ENCODE measurements at regions not wholly inside any gene's neighbourhood (a gene's known extent, or its start where the extent isn't known, plus 50 kb on each side); places are given as distances from the start of the nearest gene placed in this dataset.
"Not testable (repeated sequence)": the region's sequence is repeated elsewhere in the genome, so short reads cannot be mapped to it uniquely, and the experiment has no call there.

DNA sequence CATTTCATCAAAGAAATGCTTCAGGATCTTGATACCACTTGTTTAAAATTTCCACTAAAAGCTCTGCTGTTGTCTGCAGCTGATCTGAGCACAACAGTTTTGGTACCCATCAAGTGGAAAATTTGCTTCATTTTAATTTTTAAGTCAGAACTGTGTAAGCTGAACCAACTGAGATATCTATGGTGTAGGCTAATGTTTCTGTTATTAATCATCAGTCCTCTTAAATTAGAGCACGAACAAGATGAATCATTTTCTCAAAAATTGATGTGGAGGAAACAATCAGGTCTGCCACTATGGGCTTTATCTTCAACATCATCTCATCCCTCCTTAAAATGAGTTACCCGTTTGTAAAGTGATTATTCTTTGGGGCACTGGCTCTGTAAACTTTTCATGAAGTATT, 221.5 kb upstream of the NBEA start:
- Histone ChIP-seq H3K36me3 (ENCODE audit: control insufficient read depth in 2 of 2, insufficient read depth in 2 of 2, low read length in 1 of 2) (no peaks in the 10 kb centered on the region), H3K9me3 (ENCODE audit: control insufficient read depth in 2 of 2, insufficient read depth in 1 of 2, low read length in 1 of 2) (no peaks in the 10 kb centered on the region), H3K4me1 (ENCODE audit: control insufficient read depth in 2 of 2, insufficient read depth in 2 of 2, low read length in 2 of 2) (no peaks in the 10 kb centered on the region), H3K27me3 (ENCODE audit: control insufficient read depth in 2 of 2, insufficient read depth in 1 of 2, low read length in 1 of 2) (no peaks in the 10 kb centered on the region), H3K4me3 (ENCODE audit: low read length in 2 of 2) (no peak overlapping the region), H3K27ac (ENCODE audit: low read depth in 1 of 2, low read length in 1 of 2) (no peak overlapping the region)
- 86% methylated on average over 2 of the region's 2 CpGs for WGBS
- no peak for DNase-seq (ENCODE audit: low read depth in 6 of 9, low spot score in 9 of 9)

DNA sequence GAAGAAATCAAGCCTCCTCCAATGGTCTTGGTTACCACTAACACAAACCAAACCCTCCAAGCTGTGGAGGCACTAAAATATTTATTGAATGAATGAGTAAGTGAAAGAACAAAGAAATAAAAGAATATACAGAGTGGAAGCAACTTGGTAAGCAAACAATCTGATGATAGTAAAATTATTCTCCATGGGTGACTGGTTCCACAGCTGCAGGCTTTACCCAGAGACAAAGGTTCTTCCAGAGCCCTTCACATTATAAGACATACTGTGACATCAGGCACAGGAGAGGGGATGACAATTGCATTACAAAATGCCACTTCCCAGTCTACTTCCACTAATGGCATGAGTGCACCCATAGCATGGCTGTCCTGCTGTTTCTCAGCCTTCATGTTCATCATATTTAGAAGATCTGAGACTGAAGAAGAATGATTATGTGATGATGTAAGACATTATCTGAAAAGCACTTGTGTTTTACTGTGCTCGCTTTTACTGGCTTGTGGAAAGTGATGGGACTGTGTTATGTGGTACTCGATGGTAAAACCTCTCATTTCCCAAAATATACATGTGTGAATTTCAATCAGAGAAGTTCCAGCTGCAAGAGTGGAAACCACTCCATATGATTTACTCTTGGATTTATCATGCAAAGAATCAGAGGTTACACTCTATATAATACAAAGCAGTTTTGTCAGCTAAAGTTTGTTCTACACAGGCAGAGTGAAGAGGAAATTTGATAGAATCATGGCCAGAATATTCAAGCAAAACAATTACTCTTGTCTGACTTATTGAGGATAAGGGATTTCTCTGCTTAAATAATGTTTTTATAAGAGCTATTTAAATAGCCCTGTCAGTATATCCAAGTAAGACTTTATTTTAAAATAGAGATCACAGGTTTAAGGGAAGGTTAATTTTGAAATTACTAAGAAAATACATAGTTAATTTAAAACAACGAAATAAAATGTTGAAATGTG, 220.2 kb upstream of the NBEA start:
- 68% methylated on average over 3 of the region's 3 CpGs for WGBS
- no peak overlapping the region for H3K4me3 ChIP-seq (ENCODE audit: low read length in 2 of 2)
- H3K36me3 ChIP-seq (ENCODE audit: control insufficient read depth in 2 of 2, insufficient read depth in 2 of 2, low read length in 1 of 2) = no peaks in the 10 kb centered on the region
- no peaks in the 10 kb centered on the region for H3K9me3 ChIP-seq (ENCODE audit: control insufficient read depth in 2 of 2, insufficient read depth in 1 of 2, low read length in 1 of 2)
- no peaks in the 10 kb centered on the region for H3K4me1 ChIP-seq (ENCODE audit: control insufficient read depth in 2 of 2, insufficient read depth in 2 of 2, low read length in 2 of 2)
- H3K27ac ChIP-seq (ENCODE audit: low read depth in 1 of 2, low read length in 1 of 2) = no peak overlapping the region
- DNase-seq (ENCODE audit: low read depth in 6 of 9, low spot score in 9 of 9) = no peak
- H3K27me3 ChIP-seq (ENCODE audit: control insufficient read depth in 2 of 2, insufficient read depth in 1 of 2, low read length in 1 of 2) = no peaks in the 10 kb centered on the region

DNA sequence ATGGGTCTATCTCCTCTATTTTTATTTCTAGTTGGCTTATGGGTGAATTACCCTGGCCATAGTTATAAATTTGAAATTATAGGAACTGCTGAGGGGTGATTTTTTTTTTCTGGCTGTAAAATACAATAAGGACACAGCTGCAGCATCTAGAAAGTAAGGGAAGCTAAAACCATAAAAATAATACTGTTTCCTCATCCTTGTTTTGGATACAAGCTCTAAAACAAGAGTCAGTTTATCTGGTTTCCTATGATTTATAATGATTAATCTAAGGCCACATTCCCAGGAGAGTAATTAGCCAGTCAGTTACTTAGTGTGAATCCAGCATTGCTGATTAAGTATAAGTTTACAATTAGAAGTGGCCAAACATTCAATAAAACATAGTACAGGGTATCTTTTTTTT, 219.1 kb upstream of the NBEA start:
- DNase-seq (ENCODE audit: low read depth in 6 of 9, low spot score in 9 of 9) = no peak
- Histone ChIP-seq H3K9me3 (ENCODE audit: control insufficient read depth in 2 of 2, insufficient read depth in 1 of 2, low read length in 1 of 2) (no peaks in the 10 kb centered on the region), H3K36me3 (ENCODE audit: control insufficient read depth in 2 of 2, insufficient read depth in 2 of 2, low read length in 1 of 2) (no peaks in the 10 kb centered on the region)

DNA sequence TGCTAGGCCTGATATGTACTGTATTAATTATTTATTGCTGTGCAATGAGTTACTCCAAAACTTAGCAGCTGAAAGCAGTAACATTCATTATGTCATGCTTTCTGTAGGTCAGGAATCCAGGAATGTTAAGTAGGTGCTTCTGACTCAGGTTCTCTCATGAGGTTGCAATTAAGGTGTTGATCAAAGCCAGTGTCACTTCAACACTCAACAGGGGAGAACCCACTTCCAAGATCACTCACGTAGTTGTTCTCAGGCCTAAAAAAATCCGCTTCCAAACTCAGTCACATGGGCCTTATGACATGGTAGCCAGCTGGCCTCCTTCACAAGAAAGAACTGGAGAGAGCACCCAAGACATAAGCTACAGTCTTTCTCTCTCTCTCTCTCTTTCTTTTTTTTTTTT, 211.1 kb upstream of the NBEA start:
- H3K27ac ChIP-seq (ENCODE audit: low read depth in 1 of 2, low read length in 1 of 2) = no peak overlapping the region
- H3K27me3 ChIP-seq (ENCODE audit: control insufficient read depth in 2 of 2, insufficient read depth in 1 of 2, low read length in 1 of 2) = no peaks in the 10 kb centered on the region
- H3K9me3 ChIP-seq (ENCODE audit: control insufficient read depth in 2 of 2, insufficient read depth in 1 of 2, low read length in 1 of 2) = no peaks in the 10 kb centered on the region
- H3K4me3 ChIP-seq (ENCODE audit: low read length in 2 of 2) = no peak overlapping the region
- H3K36me3 ChIP-seq (ENCODE audit: control insufficient read depth in 2 of 2, insufficient read depth in 2 of 2, low read length in 1 of 2) = no peaks in the 10 kb centered on the region
- WGBS = 95% methylated on average over 2 of the region's 2 CpGs
- DNase-seq (ENCODE audit: low read depth in 6 of 9, low spot score in 9 of 9) = no peak
- no peaks in the 10 kb centered on the region for H3K4me1 ChIP-seq (ENCODE audit: control insufficient read depth in 2 of 2, insufficient read depth in 2 of 2, low read length in 2 of 2)

More for the DNA sequence above, 219.1 kb upstream of the NBEA start:
- Histone ChIP-seq H3K4me3 (ENCODE audit: low read length in 2 of 2) (no peak overlapping the region), H3K4me1 (ENCODE audit: control insufficient read depth in 2 of 2, insufficient read depth in 2 of 2, low read length in 2 of 2) (no peaks in the 10 kb centered on the region), H3K27me3 (ENCODE audit: control insufficient read depth in 2 of 2, insufficient read depth in 1 of 2, low read length in 1 of 2) (no peaks in the 10 kb centered on the region), H3K27ac (ENCODE audit: low read depth in 1 of 2, low read length in 1 of 2) (no peak overlapping the region)

DNA sequence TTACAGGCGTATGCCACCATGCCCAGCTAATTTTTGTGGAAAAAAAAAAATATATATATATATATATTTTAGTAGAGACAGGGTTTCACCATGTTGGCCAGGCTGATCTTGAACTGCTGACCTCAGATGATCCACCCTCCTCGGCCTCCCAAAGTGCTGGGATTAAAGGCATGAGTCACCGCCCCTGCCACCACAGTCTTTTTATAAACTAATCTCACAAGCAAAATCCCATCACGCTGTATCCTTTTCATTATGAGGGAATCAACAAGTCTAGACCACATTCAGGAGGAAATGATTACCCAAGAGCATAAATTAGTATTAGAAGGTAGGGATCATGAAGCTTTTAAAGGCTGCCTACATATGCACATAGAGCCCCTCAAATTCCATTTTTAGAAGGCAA, 210.6 kb upstream of the NBEA start:
- Histone ChIP-seq H3K4me3 (ENCODE audit: low read length in 2 of 2) (no peak overlapping the region), H3K36me3 (ENCODE audit: control insufficient read depth in 2 of 2, insufficient read depth in 2 of 2, low read length in 1 of 2) (no peaks in the 10 kb centered on the region), H3K27me3 (ENCODE audit: control insufficient read depth in 2 of 2, insufficient read depth in 1 of 2, low read length in 1 of 2) (no peaks in the 10 kb centered on the region), H3K27ac (ENCODE audit: low read depth in 1 of 2, low read length in 1 of 2) (no peak overlapping the region), H3K9me3 (ENCODE audit: control insufficient read depth in 2 of 2, insufficient read depth in 1 of 2, low read length in 1 of 2) (no peaks in the 10 kb centered on the region), H3K4me1 (ENCODE audit: control insufficient read depth in 2 of 2, insufficient read depth in 2 of 2, low read length in 2 of 2) (no peaks in the 10 kb centered on the region)
- DNase-seq (ENCODE audit: low read depth in 6 of 9, low spot score in 9 of 9) = no peak
- 91% methylated on average over 4 of the region's 4 CpGs for WGBS

DNA sequence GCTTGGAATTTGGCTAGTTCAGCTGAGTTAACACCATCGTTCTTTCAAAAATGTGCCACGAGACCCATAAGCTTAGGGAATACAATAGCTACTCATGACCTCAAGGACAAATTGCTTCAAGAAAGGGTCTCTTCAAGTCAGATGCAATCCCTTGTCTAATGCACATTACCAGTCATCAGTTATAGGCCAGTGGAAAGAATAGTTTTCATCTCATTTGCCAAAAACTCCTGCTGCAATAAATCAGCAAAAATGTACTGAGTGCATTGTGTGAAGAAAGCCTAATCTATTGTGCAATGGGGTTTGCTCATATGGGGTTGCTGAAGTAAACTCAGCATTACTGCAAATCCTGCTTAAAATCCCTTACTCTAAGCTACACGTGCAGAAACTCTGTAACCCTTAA, 208.3 kb upstream of the NBEA start:
- Histone ChIP-seq H3K4me1 (ENCODE audit: control insufficient read depth in 2 of 2, insufficient read depth in 2 of 2, low read length in 2 of 2) (no peaks in the 10 kb centered on the region), H3K27me3 (ENCODE audit: control insufficient read depth in 2 of 2, insufficient read depth in 1 of 2, low read length in 1 of 2) (no peaks in the 10 kb centered on the region), H3K9me3 (ENCODE audit: control insufficient read depth in 2 of 2, insufficient read depth in 1 of 2, low read length in 1 of 2) (no peaks in the 10 kb centered on the region), H3K27ac (ENCODE audit: low read depth in 1 of 2, low read length in 1 of 2) (no peak overlapping the region), H3K36me3 (ENCODE audit: control insufficient read depth in 2 of 2, insufficient read depth in 2 of 2, low read length in 1 of 2) (no peaks in the 10 kb centered on the region), H3K4me3 (ENCODE audit: low read length in 2 of 2) (no peak overlapping the region)
- WGBS = 90% methylated on average over 3 of the region's 3 CpGs
- DNase-seq (ENCODE audit: low read depth in 6 of 9, low spot score in 9 of 9) = no peak

DNA sequence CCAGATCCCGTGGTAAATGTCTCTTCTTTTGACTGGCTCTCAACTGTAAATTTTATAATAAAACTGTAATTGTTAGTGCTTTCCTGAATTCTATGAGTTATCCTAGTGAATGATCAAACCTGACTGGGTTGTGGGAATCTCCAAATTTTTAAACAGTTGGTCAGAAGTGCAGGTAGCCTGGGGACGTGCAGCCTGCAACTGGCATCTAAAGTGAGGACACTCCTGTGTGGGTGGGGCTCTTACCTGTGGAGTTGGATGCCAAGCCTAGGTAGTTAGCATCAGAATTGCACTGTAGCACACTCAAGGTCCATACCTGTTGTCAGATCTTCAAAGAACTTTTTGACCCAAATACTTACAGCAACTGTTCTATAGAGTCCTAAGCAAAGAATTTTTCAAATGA, 207.1 kb upstream of the NBEA start:
- Histone ChIP-seq H3K27ac (ENCODE audit: low read depth in 1 of 2, low read length in 1 of 2) (no peak overlapping the region), H3K27me3 (ENCODE audit: control insufficient read depth in 2 of 2, insufficient read depth in 1 of 2, low read length in 1 of 2) (no peaks in the 10 kb centered on the region), H3K4me1 (ENCODE audit: control insufficient read depth in 2 of 2, insufficient read depth in 2 of 2, low read length in 2 of 2) (no peaks in the 10 kb centered on the region), H3K36me3 (ENCODE audit: control insufficient read depth in 2 of 2, insufficient read depth in 2 of 2, low read length in 1 of 2) (no peaks in the 10 kb centered on the region), H3K9me3 (ENCODE audit: control insufficient read depth in 2 of 2, insufficient read depth in 1 of 2, low read length in 1 of 2) (no peaks in the 10 kb centered on the region), H3K4me3 (ENCODE audit: low read length in 2 of 2) (no peak overlapping the region)
- no peak for DNase-seq (ENCODE audit: low read depth in 6 of 9, low spot score in 9 of 9)
- WGBS = 76% methylated on average over 2 of the region's 2 CpGs

DNA sequence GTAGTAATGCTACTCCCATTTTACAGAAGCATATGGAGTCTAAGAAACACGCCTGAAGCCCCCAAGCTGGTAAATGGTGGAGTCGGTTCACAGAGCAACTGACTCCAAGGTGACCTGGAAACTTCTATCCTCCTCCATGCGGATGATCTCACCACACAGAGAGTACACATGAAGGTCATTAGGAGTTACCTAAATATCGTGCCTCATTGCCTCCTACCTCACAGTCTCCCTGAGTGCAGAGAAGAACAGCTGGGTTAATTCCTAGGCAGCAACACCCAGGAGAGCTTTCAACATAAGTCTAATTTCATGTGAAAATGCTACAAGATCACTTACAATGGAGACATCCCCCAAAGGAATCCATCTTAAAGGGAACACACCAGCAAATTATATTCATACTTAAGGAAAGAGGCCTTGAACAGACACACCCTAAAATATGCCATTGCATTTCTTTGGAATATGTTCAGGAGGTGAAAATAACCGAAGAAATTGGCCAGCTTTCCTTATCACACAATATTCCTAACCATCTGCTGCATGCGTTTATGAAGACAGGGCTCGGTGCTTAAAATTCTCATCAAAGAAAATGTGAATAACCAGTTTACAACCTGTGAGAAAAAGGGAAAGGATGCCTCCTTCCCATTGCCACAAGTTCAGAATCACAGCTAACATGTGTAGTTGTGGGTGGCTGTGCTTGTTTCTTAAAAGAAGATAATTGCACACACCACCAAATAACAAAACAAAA, 203.6 kb upstream of the NBEA start:
- Histone ChIP-seq H3K4me1 (ENCODE audit: control insufficient read depth in 2 of 2, insufficient read depth in 2 of 2, low read length in 2 of 2) (no peaks in the 10 kb centered on the region), H3K4me3 (ENCODE audit: low read length in 2 of 2) (no peak overlapping the region), H3K9me3 (ENCODE audit: control insufficient read depth in 2 of 2, insufficient read depth in 1 of 2, low read length in 1 of 2) (no peaks in the 10 kb centered on the region), H3K27ac (ENCODE audit: low read depth in 1 of 2, low read length in 1 of 2) (no peak overlapping the region), H3K27me3 (ENCODE audit: control insufficient read depth in 2 of 2, insufficient read depth in 1 of 2, low read length in 1 of 2) (no peaks in the 10 kb centered on the region), H3K36me3 (ENCODE audit: control insufficient read depth in 2 of 2, insufficient read depth in 2 of 2, low read length in 1 of 2) (no peaks in the 10 kb centered on the region)
- no peak for DNase-seq (ENCODE audit: low read depth in 6 of 9, low spot score in 9 of 9)
- WGBS = 88% methylated on average over 7 of the region's 7 CpGs

DNA sequence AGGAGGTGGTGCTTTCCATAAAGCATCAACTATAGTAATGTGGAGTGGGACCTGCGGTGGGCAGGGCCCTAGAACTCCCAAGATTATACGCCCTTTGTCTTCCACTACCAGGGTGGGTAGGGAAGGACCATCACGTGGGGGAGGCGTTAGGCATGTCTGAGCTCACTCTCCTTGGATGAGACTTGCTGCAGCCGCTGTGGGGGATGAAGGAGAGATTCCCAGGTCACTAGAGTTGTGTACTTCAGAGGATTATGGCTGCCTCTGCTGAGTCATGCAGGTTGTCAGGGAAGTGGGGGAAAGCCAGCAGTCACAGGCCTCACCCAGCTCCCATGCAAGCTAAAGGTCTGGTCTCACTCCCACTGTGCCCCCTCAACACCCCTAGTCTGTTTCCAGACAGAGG, 195.0 kb upstream of the NBEA start:
- peaks cover 0 to 12% of the 10 kb centered on the region in 2 donors for H3K9me3 ChIP-seq (ENCODE audit: control insufficient read depth in 2 of 2, insufficient read depth in 1 of 2, low read length in 1 of 2)
- not testable (repeated sequence) for H3K27me3 ChIP-seq (ENCODE audit: control insufficient read depth in 2 of 2, insufficient read depth in 1 of 2, low read length in 1 of 2); H3K36me3 ChIP-seq (ENCODE audit: control insufficient read depth in 2 of 2, insufficient read depth in 2 of 2, low read length in 1 of 2); H3K27ac ChIP-seq (ENCODE audit: low read depth in 1 of 2, low read length in 1 of 2); DNase-seq (ENCODE audit: low read depth in 6 of 9, low spot score in 9 of 9); H3K4me1 ChIP-seq (ENCODE audit: control insufficient read depth in 2 of 2, insufficient read depth in 2 of 2, low read length in 2 of 2); H3K4me3 ChIP-seq (ENCODE audit: low read length in 2 of 2)
- WGBS = 95% methylated on average over 5 of the region's 5 CpGs

Measured in thymus (tissue), 11 donors.